WTC11 (cell line): ENCODE measurements at regions not wholly inside any gene's neighbourhood (a gene's known extent, or its start where the extent isn't known, plus 50 kb on each side); places are given as distances from the start of the nearest gene placed in this dataset.

Source experiments
- ATAC-seq: fragments of 200-7000 bp; cut with Tn5 transposase; 2 replicates; pipeline ENCODE4 v1.10.0; 2021; ENCODE audit warnings: mild to moderate bottlenecking, moderate library complexity
- CTCF ChIA-PET: fragments of 300-600 bp; sonication (Branson Sonifier 250); formaldehyde crosslinking; loops from one replicate; lab custom pipeline; 2021; ENCODE audit warnings: antibody characterized with exemption; lab: Charles Lee
- POLR2A ChIA-PET: fragments of 350-600 bp; sonication (Branson Sonifier 250); formaldehyde crosslinking; loops from one replicate; lab custom pipeline; 2021; ENCODE audit warnings: antibody characterized with exemption; lab: Charles Lee
- DNase-seq: peaks from one replicate; pipeline ENCODE4 v3.0.0; 2021; ENCODE audit warnings: low spot score
- H3K27ac Mint-ChIP-seq: 2 replicates; pipeline ENCODE4 v1.8.0; 2021; ENCODE audit warnings: mixed read lengths
- H3K27me3 Mint-ChIP-seq: 2 replicates; pipeline ENCODE4 v1.8.0; 2021; ENCODE audit warnings: low read depth, mild to moderate bottlenecking, moderate library complexity, mixed read lengths
- H3K36me3 Mint-ChIP-seq: 2 replicates; pipeline ENCODE4 v1.8.0; 2021; ENCODE audit warnings: mixed read lengths
- H3K4me1 Mint-ChIP-seq: 2 replicates; pipeline ENCODE4 v1.8.0; 2022; ENCODE audit warnings: mixed read lengths
- H3K4me3 Mint-ChIP-seq: 2 replicates; pipeline ENCODE4 v1.8.0; 2021; ENCODE audit warnings: mild to moderate bottlenecking, moderate library complexity, mixed read lengths
- H3K9me3 Mint-ChIP-seq: 2 replicates; pipeline ENCODE4 v1.8.0; 2021; ENCODE audit warnings: mixed read lengths
- AFF4 ChIP-seq: sonication (generic); formaldehyde crosslinking; IDR thresholded peaks from 2 replicates; pipeline ENCODE4 v1.8.1; 2023; ENCODE audit warnings: mild to moderate bottlenecking, missing genetic modification reagents, borderline replicate concordance
- AR ChIP-seq: fragments of 250-450 bp; sonication (Bioruptor Pico); IDR thresholded peaks from 2 replicates; pipeline ENCODE4 v1.9.0; 2021; ENCODE audit warnings: mild to moderate bottlenecking
- CREM ChIP-seq: sonication (generic); formaldehyde crosslinking; IDR thresholded peaks from 2 replicates; pipeline ENCODE4 v1.8.1; 2022; ENCODE audit warnings: mild to moderate bottlenecking, missing genetic modification reagents, moderate library complexity
- ESRRA ChIP-seq: sonication (generic); formaldehyde crosslinking; IDR thresholded peaks from 2 replicates; pipeline ENCODE4 v1.8.1; 2022; ENCODE audit warnings: mild to moderate bottlenecking, missing genetic modification reagents, borderline replicate concordance
- ETV6 ChIP-seq: sonication (generic); formaldehyde crosslinking; IDR thresholded peaks from 2 replicates; pipeline ENCODE4 v1.8.1; 2022; ENCODE audit warnings: mild to moderate bottlenecking, missing genetic modification reagents
- FOXP4 ChIP-seq: sonication (generic); formaldehyde crosslinking; IDR thresholded peaks from 2 replicates; pipeline ENCODE4 v1.8.0; 2022; ENCODE audit warnings: mild to moderate bottlenecking, missing genetic modification reagents
- JUN ChIP-seq: sonication (generic); formaldehyde crosslinking; IDR thresholded peaks from 2 replicates; pipeline ENCODE4 v1.8.0; 2023; ENCODE audit warnings: mild to moderate bottlenecking, missing genetic modification reagents
- MLX ChIP-seq: sonication (generic); formaldehyde crosslinking; IDR thresholded peaks from 2 replicates; pipeline ENCODE4 v1.8.1; 2023; ENCODE audit warnings: mild to moderate bottlenecking, missing genetic modification reagents, moderate library complexity
- NFE2L1 ChIP-seq: sonication (generic); formaldehyde crosslinking; IDR thresholded peaks from 2 replicates; pipeline ENCODE4 v1.8.1; 2023; ENCODE audit warnings: missing genetic modification reagents
- PRDM15 ChIP-seq: sonication (generic); formaldehyde crosslinking; IDR thresholded peaks from 2 replicates; pipeline ENCODE4 v1.8.0; 2022; ENCODE audit warnings: missing genetic modification reagents
- RORB ChIP-seq: fragments of 250-450 bp; sonication (Bioruptor Pico); IDR thresholded peaks from 2 replicates; pipeline ENCODE4 v1.9.0; 2021; ENCODE audit warnings: mild to moderate bottlenecking
- TEAD4 ChIP-seq: sonication (generic); formaldehyde crosslinking; IDR thresholded peaks from 2 replicates; pipeline ENCODE4 v1.8.0; 2022; ENCODE audit warnings: mild to moderate bottlenecking, missing genetic modification reagents
- ZBTB43 ChIP-seq: sonication (generic); formaldehyde crosslinking; IDR thresholded peaks from 2 replicates; pipeline ENCODE4 v1.8.1; 2023; ENCODE audit warnings: mild to moderate bottlenecking, missing genetic modification reagents
- ZNF232 ChIP-seq: sonication (generic); formaldehyde crosslinking; IDR thresholded peaks from 2 replicates; pipeline ENCODE4 v1.8.0; 2022; ENCODE audit warnings: mild to moderate bottlenecking, missing genetic modification reagents
- ZNF263 ChIP-seq: sonication (generic); formaldehyde crosslinking; IDR thresholded peaks from 2 replicates; pipeline ENCODE4 v1.8.1; 2022; ENCODE audit warnings: low read depth, mild to moderate bottlenecking, moderate library complexity, missing genetic modification reagents
- ZNF416 ChIP-seq: fragments of 250-450 bp; sonication (Bioruptor Pico); IDR thresholded peaks from 2 replicates; pipeline ENCODE4 v1.9.0; 2021; ENCODE audit warnings: mild to moderate bottlenecking, inconsistent platforms
- ZNF423 ChIP-seq: fragments of 250-450 bp; sonication (Bioruptor Pico); IDR thresholded peaks from 2 replicates; pipeline ENCODE4 v2.1.2; 2022; ENCODE audit warnings: mild to moderate bottlenecking, moderate library complexity
- ZSCAN18 ChIP-seq: fragments of 250-450 bp; sonication (Bioruptor Pico); IDR thresholded peaks from 2 replicates; pipeline ENCODE4 v2.1.2; 2022; ENCODE audit warnings: mild to moderate bottlenecking, moderate library complexity

GRCh38 chr12:108021141-108021540 is 107.9 kb upstream of the WSCD2 start (continued):
- TF ChIP-seq FOXP4 (CRISPR knock-in tag) = no peak
- TF ChIP-seq MLX (CRISPR knock-in tag) = no peak

- H3K27me3 Mint-ChIP-seq = peaks cover 8% of the 10 kb centered on the region
- ATAC-seq = no peak
- H3K9me3 Mint-ChIP-seq = no peaks in the 10 kb centered on the region
- POLR2A ChIA-PET = no interaction called here
- CTCF ChIA-PET = no interaction called here
- TF ChIP-seq ZNF263 (CRISPR knock-in tag) (no peak), ZNF416 (CRISPR knock-in tag) (no peak), ZNF232 (no peak), TEAD4 (CRISPR knock-in tag) (no peak), ESRRA (CRISPR knock-in tag) (no peak), CREM (no peak), NFE2L1 (CRISPR knock-in tag) (no peak), PRDM15 (CRISPR knock-in tag) (no peak), AR (CRISPR knock-in tag) (no peak), ZBTB43 (CRISPR knock-in tag) (no peak), AFF4 (CRISPR knock-in tag) (no peak), ZNF423 (no peak), ZSCAN18 (no peak), ETV6 (CRISPR knock-in tag) (no peak), JUN (CRISPR knock-in tag) (no peak), RORB (no peak)
- TF ChIP-seq, all 79 proteins: peak for 0
- Mint-ChIP-seq H3K36me3 (no peaks in the 10 kb centered on the region), H3K4me1 (no peaks in the 10 kb centered on the region), H3K4me3 (no peak overlapping the region), H3K27ac (no peak overlapping the region)
- DNase-seq = no peak
These were observed 107.1 kb upstream of the WSCD2 start for GRCh38 chr12:108021949-108022522.
